ENCODE measurements at regions not wholly inside any gene's neighbourhood (a gene's known extent, or its start where the extent isn't known, plus 50 kb on each side); places are given as distances from the start of the nearest gene placed in this dataset.

- TF ChIP-seq CTCF (IDR thresholded peaks at IDR 0.05; ENCODE audit: low read depth, low read length), result no peak
- no peak for TF ChIP-seq EZH2phosphoT487 (IDR thresholded peaks at IDR 0.05; ENCODE audit: low read depth)
Observed at GRCh38 chr6:130697271-130697994, 129.8 kb upstream of the SMLR1 start.

Data from OCI-LY3 (cell line).